Erythroblast (primary cell): ENCODE measurements at regions not wholly inside any gene's neighbourhood (a gene's known extent, or its start where the extent isn't known, plus 50 kb on each side); places are given as distances from the start of the nearest gene placed in this dataset.

Source experiments
- GATA1 ChIP-seq: IDR thresholded peaks from 2 replicates; pipeline ENCODE4 v1.6.1; 2011; ENCODE audit warnings: low read depth, mild to moderate bottlenecking, control low read depth, low read length, moderate library complexity
- POLR2A ChIP-seq: IDR thresholded peaks from 2 replicates; pipeline ENCODE4 v1.6.1; 2011; ENCODE audit warnings: mild to moderate bottlenecking, low read length

- TF ChIP-seq POLR2A: no peak
- TF ChIP-seq GATA1: no peak
These were observed 277.9 kb upstream of the TCF21 start for GRCh38 chr6:133610971-133611370.
